H9 (cell line): ENCODE measurements at regions not wholly inside any gene's neighbourhood (a gene's known extent, or its start where the extent isn't known, plus 50 kb on each side); places are given as distances from the start of the nearest gene placed in this dataset.

ENCODE experiments used
- DNase-seq: peaks from one replicate; pipeline ENCODE4 v3.0.0-alpha.2; 2017
- H2AFZ ChIP-seq: one replicate; pipeline ENCODE4 v1.6.1; 2013; ENCODE audit warnings: mild to moderate bottlenecking, low read length, control low read depth, moderate library complexity
- H2AK5ac ChIP-seq: 2 replicates; pipeline ENCODE4 v1.6.1; 2013; ENCODE audit warnings: low read length, control low read depth, mixed read lengths; ENCODE audit not compliant: insufficient read length
- H2BK120ac ChIP-seq: one replicate; pipeline ENCODE4 v1.6.1; 2013; ENCODE audit warnings: low read depth, mild to moderate bottlenecking, low read length, control low read depth, inconsistent platforms; ENCODE audit not compliant: poor library complexity, severe bottlenecking
- H2BK12ac ChIP-seq: 2 replicates; pipeline ENCODE4 v1.6.1; 2013; ENCODE audit warnings: low read length, control low read depth, mixed read lengths, low read depth; ENCODE audit not compliant: insufficient read length
- H2BK15ac ChIP-seq: 2 replicates; pipeline ENCODE4 v1.6.1; 2013; ENCODE audit warnings: low read depth, low read length, control low read depth
- H2BK20ac ChIP-seq: one replicate; pipeline ENCODE4 v1.6.1; 2013; ENCODE audit warnings: low read depth, mild to moderate bottlenecking, low read length, control low read depth, inconsistent platforms; ENCODE audit not compliant: poor library complexity, severe bottlenecking
- H2BK5ac ChIP-seq: 2 replicates; pipeline ENCODE4 v1.6.1; 2013; ENCODE audit warnings: low read length, control low read depth, mixed read lengths; ENCODE audit not compliant: insufficient read length
- H3K14ac ChIP-seq: 2 replicates; pipeline ENCODE4 v1.6.1; 2013; ENCODE audit warnings: low read length, control low read depth; ENCODE audit not compliant: insufficient read depth
- H3K18ac ChIP-seq: 2 replicates; pipeline ENCODE4 v1.6.1; 2013; ENCODE audit warnings: low read depth, mild to moderate bottlenecking, mixed read lengths, low read length, control low read depth; ENCODE audit not compliant: insufficient read length
- H3K23ac ChIP-seq: 2 replicates; pipeline ENCODE4 v1.6.1; 2013; ENCODE audit warnings: low read length, control low read depth, mixed read lengths, low read depth; ENCODE audit not compliant: insufficient read length
- H3K23me2 ChIP-seq: 2 replicates; pipeline ENCODE4 v1.6.1; 2013; ENCODE audit warnings: low read depth, mild to moderate bottlenecking, mixed read lengths, low read length, control low read depth; ENCODE audit not compliant: insufficient read length, poor library complexity, severe bottlenecking
- H3K27ac ChIP-seq: 2 replicates; pipeline ENCODE4 v1.5.1; 2013; ENCODE audit warnings: low read length, control low read depth, mixed read lengths, low read depth; ENCODE audit not compliant: insufficient read length
- H3K27me3 ChIP-seq: 2 replicates; pipeline ENCODE4 v1.6.1; 2013; ENCODE audit warnings: low read length, control low read depth, inconsistent platforms; ENCODE audit not compliant: insufficient read depth
- H3K4ac ChIP-seq: 2 replicates; pipeline ENCODE4 v1.6.1; 2013; ENCODE audit warnings: low read depth, mild to moderate bottlenecking, control low read depth, inconsistent platforms, low read length, moderate library complexity
- H3K4me1 ChIP-seq: 2 replicates; pipeline ENCODE4 v1.6.1; 2013; ENCODE audit warnings: low read length, control low read depth, inconsistent platforms; ENCODE audit not compliant: insufficient read depth
- H3K4me2 ChIP-seq: 2 replicates; pipeline ENCODE4 v1.6.1; 2013; ENCODE audit warnings: low read length, control low read depth, mixed read lengths; ENCODE audit not compliant: insufficient read length, insufficient read depth
- H3K56ac ChIP-seq: 2 replicates; pipeline ENCODE4 v1.6.1; 2013; ENCODE audit warnings: low read depth, mild to moderate bottlenecking, mixed read lengths, low read length, control low read depth; ENCODE audit not compliant: insufficient read length
- H3K79me1 ChIP-seq: 2 replicates; pipeline ENCODE4 v1.6.1; 2013; ENCODE audit warnings: low read depth, mild to moderate bottlenecking, moderate library complexity, low read length, control low read depth, inconsistent platforms; ENCODE audit not compliant: insufficient read depth, poor library complexity, severe bottlenecking
- H3K79me2 ChIP-seq: 2 replicates; pipeline ENCODE4 v1.6.1; 2013; ENCODE audit warnings: low read length, control low read depth, inconsistent platforms; ENCODE audit not compliant: insufficient read depth
- H3K9ac ChIP-seq: 2 replicates; pipeline ENCODE4 v1.6.1; 2013; ENCODE audit warnings: low read length, control low read depth, mixed read lengths; ENCODE audit not compliant: insufficient read length; ENCODE audit errors: extremely low read depth
- H3K9me3 ChIP-seq: one replicate; pipeline ENCODE4 v1.6.1; 2013; ENCODE audit warnings: low read depth, low read length, inconsistent platforms; ENCODE audit not compliant: control insufficient read depth
- H3T11ph ChIP-seq: one replicate; pipeline ENCODE4 v1.6.1; 2013; ENCODE audit warnings: mild to moderate bottlenecking, low read length, control low read depth, inconsistent platforms
- H4K20me1 ChIP-seq: one replicate; pipeline ENCODE4 v1.6.1; 2013; ENCODE audit not compliant: control insufficient read depth, insufficient read length, insufficient read depth
- H4K5ac ChIP-seq: 2 replicates; pipeline ENCODE4 v1.6.1; 2013; ENCODE audit warnings: low read depth, mild to moderate bottlenecking, mixed read lengths, low read length, control low read depth; ENCODE audit not compliant: insufficient read length
- H4K8ac ChIP-seq: replicated peaks from 2 replicates; pipeline ENCODE4 v1.6.1; 2013; ENCODE audit warnings: low read length, control low read depth, mixed read lengths, low read depth; ENCODE audit not compliant: insufficient read length
- H4K91ac ChIP-seq: 2 replicates; pipeline ENCODE4 v1.6.1; 2013; ENCODE audit warnings: low read depth, mild to moderate bottlenecking, moderate library complexity, mixed read lengths, low read length, control low read depth; ENCODE audit not compliant: insufficient read length
- H3K27ac Mint-ChIP-seq, 3 experiments: 2 replicates in 2 of 3; 3 replicates in 1 of 3; pipeline ENCODE4 v1.8.0; 2020 to 2021; ENCODE audit warnings: mixed read lengths in 3 of 3, mild to moderate bottlenecking in 1 of 3, moderate library complexity in 1 of 3
- H3K27me3 Mint-ChIP-seq: 2 replicates; pipeline ENCODE4 v1.8.0; 2021; ENCODE audit warnings: low read depth, mild to moderate bottlenecking, moderate library complexity, mixed read lengths
- H3K36me3 Mint-ChIP-seq, 3 experiments: 2 replicates in 2 of 3; 3 replicates in 1 of 3; pipeline ENCODE4 v1.8.0; 2020 to 2021; ENCODE audit warnings: low read depth in 3 of 3, mixed read lengths in 3 of 3; ENCODE audit not compliant: insufficient read depth in 1 of 3
- H3K4me1 Mint-ChIP-seq, 2 experiments: 2 replicates each; pipeline ENCODE4 v1.8.0; 2020; ENCODE audit warnings: mixed read lengths in 2 of 2
- H3K4me3 Mint-ChIP-seq, 2 experiments: 2 replicates in 1 of 2; 3 replicates in 1 of 2; pipeline ENCODE4 v1.8.0; 2020 to 2021; ENCODE audit warnings: mild to moderate bottlenecking in 2 of 2, mixed read lengths in 2 of 2, moderate library complexity in 1 of 2
- H3K9me3 Mint-ChIP-seq, 2 experiments: 2 replicates in 1 of 2; 3 replicates in 1 of 2; pipeline ENCODE4 v1.8.0; 2020; ENCODE audit warnings: mild to moderate bottlenecking in 2 of 2, mixed read lengths in 2 of 2, moderate library complexity in 1 of 2
- WGBS: extraction: QIAGEN DNeasy Blood & Tissue Kit; methylation state at CpG from one replicate; pipeline ENCODE4 v1.1.7; 2013; ENCODE audit warnings: missing lambda C conversion rate, low lambda C conversion rate, mixed read lengths; ENCODE audit not compliant: insufficient read length; ENCODE audit errors: extremely low coverage; 5-methylcytosine and 5-hydroxymethylcytosine counted together
- TF ChIP-seq, protein P1 (sequence below): fragments of 200-600 bp; sonication (generic); conservative IDR thresholded peaks from 3 replicates; pipeline ENCODE4 v1.8.0; 2021; ENCODE audit warnings: antibody characterized with exemption, mild to moderate bottlenecking

DNA sequence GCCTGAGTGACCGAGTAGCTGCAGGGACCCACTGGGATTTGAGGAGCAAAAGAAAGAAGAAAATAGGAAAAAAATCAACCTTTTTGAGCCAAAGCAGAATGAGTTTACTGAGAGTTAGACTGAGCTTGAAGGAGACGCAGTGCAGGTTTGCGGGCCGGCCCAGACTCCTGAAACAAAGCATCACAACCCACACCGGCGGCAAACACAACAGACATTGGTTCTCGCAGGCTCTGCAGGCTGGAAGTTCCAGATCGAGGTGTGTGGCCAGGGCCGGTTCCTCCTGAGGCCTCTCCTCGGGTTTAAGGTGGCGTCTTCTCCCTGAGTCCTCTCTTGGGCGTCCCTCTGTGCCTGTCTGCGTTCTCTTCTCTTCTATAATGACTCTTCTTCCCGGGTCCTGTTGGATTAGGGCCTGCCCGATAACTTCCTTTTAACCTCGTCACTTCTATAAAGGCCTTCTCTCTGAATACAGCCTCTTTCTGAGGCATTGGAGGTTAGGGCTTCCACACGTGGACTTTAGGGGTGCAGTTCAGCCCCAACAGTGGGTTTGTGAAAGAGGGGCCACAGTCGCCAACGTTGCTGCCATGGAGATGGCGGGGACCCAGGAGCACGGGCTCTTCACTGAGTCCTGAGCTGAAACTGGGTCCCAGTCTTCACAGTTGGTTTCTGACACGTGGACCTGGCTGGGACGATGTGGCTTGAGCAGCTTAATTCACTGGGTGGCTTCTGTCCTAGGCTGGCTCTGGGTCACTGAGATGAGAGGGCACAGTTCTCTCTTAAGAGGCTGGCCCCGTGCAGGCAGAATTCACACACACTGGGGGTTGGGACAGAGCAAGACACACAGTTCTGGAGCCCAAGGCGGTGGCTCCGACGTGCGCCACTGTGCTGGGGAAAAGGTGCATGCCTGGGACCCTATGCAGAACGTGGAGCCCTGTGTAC lies 1047.7 kb downstream of the BRD1 start:
- Histone ChIP-seq H3K14ac (no peak overlapping the region; the same call in 1 of the 2 replicates), H3K56ac (no peak overlapping the region), H4K91ac (no peak overlapping the region), H3K4me1 (peaks cover 4% of the 10 kb centered on the region; the same call in 1 of the 2 replicates), H3K9me3 (no peaks in the 10 kb centered on the region), H2BK20ac (no peak overlapping the region), H4K5ac (no peak overlapping the region), H3T11ph (no peak overlapping the region), H3K27me3 (no peaks in the 10 kb centered on the region), H3K4ac (no peak overlapping the region), H2AFZ (no peak overlapping the region), H4K20me1 (no peaks in the 10 kb centered on the region), H3K4me2 (no peak overlapping the region), H3K79me1 (no peaks in the 10 kb centered on the region), H3K9ac (no peak overlapping the region), H2BK5ac (no peak overlapping the region), H4K8ac (no peak overlapping the region), H2BK120ac (no peak overlapping the region), H3K23ac (no peak overlapping the region), H3K23me2 (no peaks in the 10 kb centered on the region), H2AK5ac (no peak overlapping the region), H2BK12ac (no peak overlapping the region), H3K79me2 (no peaks in the 10 kb centered on the region), H3K27ac (no peak overlapping the region), H2BK15ac (no peak overlapping the region), H3K18ac (no peak overlapping the region)
- peaks cover 0 to 11% (median 4%) of the 10 kb centered on the region in 3 experiments; a peak in 2 of 7 replicates for H3K36me3 Mint-ChIP-seq
- H3K4me3 Mint-ChIP-seq: no peak overlapping the region
- DNase-seq: no peak
- H3K4me1 Mint-ChIP-seq: peaks cover 14% of the 10 kb centered on the region in 2 experiments
- peak overlapping the region in 1 of 3 experiments; percentile 76; a peak in 2 of 7 replicates for H3K27ac Mint-ChIP-seq
- peaks cover 15% of the 10 kb centered on the region for H3K27me3 Mint-ChIP-seq
- WGBS: no CpG with 5 or more reads among the region's 29 CpGs
- TF ChIP-seq, protein P1, sequence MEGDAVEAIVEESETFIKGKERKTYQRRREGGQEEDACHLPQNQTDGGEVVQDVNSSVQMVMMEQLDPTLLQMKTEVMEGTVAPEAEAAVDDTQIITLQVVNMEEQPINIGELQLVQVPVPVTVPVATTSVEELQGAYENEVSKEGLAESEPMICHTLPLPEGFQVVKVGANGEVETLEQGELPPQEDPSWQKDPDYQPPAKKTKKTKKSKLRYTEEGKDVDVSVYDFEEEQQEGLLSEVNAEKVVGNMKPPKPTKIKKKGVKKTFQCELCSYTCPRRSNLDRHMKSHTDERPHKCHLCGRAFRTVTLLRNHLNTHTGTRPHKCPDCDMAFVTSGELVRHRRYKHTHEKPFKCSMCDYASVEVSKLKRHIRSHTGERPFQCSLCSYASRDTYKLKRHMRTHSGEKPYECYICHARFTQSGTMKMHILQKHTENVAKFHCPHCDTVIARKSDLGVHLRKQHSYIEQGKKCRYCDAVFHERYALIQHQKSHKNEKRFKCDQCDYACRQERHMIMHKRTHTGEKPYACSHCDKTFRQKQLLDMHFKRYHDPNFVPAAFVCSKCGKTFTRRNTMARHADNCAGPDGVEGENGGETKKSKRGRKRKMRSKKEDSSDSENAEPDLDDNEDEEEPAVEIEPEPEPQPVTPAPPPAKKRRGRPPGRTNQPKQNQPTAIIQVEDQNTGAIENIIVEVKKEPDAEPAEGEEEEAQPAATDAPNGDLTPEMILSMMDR: no peak
- peaks cover 18 to 27% of the 10 kb centered on the region in 2 experiments for H3K9me3 Mint-ChIP-seq
